ENCODE measurements at regions not wholly inside any gene's neighbourhood (a gene's known extent, or its start where the extent isn't known, plus 50 kb on each side); places are given as distances from the start of the nearest gene placed in this dataset.
"Not testable (repeated sequence)": the region's sequence is repeated elsewhere in the genome, so short reads cannot be mapped to it uniquely, and the experiment has no call there.

GRCh38 chr21:43286196-43286595 lies 117.4 kb downstream of the CRYAA start:
- DNase-seq, result no peak

GRCh38 chr21:43284700-43285099 lies 115.9 kb downstream of the CRYAA start:
- no peak for DNase-seq

GRCh38 chr21:43284238-43284637 lies 115.4 kb downstream of the CRYAA start:
- DNase-seq, result no peak

GRCh38 chr21:43283925-43284221 lies 115.1 kb downstream of the CRYAA start:
- DNase-seq, result not testable (repeated sequence)

GRCh38 chr21:43283136-43283924 lies 114.5 kb downstream of the CRYAA start:
- no peak for DNase-seq

- DNase-seq, result no peak
These were observed 113.7 kb downstream of the CRYAA start for GRCh38 chr21:43282358-43283120.

- DNase-seq, result no peak
These were observed 113.0 kb downstream of the CRYAA start for GRCh38 chr21:43281661-43282357.

GRCh38 chr21:43280949-43281633 lies 112.3 kb downstream of the CRYAA start:
- no peak for DNase-seq

GRCh38 chr21:43279578-43279894 lies 110.7 kb downstream of the CRYAA start:
- DNase-seq, result no peak

- no peak for DNase-seq
These were observed 110.2 kb downstream of the CRYAA start for GRCh38 chr21:43278766-43279577.

- no peak for DNase-seq
These were observed 109.6 kb downstream of the CRYAA start for GRCh38 chr21:43278359-43278758.

- no peak for DNase-seq
These were observed 108.9 kb downstream of the CRYAA start for GRCh38 chr21:43277481-43278351.

GRCh38 chr21:43276811-43277210 lies 108.0 kb downstream of the CRYAA start:
- no peak for DNase-seq

GRCh38 chr21:43275421-43276211 lies 106.8 kb downstream of the CRYAA start:
- DNase-seq, result no peak

GRCh38 chr21:43274946-43275310 lies 106.1 kb downstream of the CRYAA start:
- DNase-seq, result no peak

- DNase-seq, result no peak
These were observed 105.5 kb downstream of the CRYAA start for GRCh38 chr21:43274022-43274945.

GRCh38 chr21:43273708-43274021 lies 104.9 kb downstream of the CRYAA start:
- DNase-seq, result no peak

- DNase-seq, result no peak
These were observed 104.4 kb downstream of the CRYAA start for GRCh38 chr21:43273016-43273707.

- DNase-seq, result no peak
These were observed 103.8 kb downstream of the CRYAA start for GRCh38 chr21:43272591-43272990.
